Esophagus muscularis mucosa (tissue), 3 donors: ENCODE measurements at regions not wholly inside any gene's neighbourhood (a gene's known extent, or its start where the extent isn't known, plus 50 kb on each side); places are given as distances from the start of the nearest gene placed in this dataset.

ENCODE experiments used
- CTCF ChIP-seq, 3 experiments: fragments of 200-600 bp in 2 of 3; fragments of 450-650 bp in 1 of 3; sonication (generic) in 2 of 3; IDR thresholded peaks; one replicate each; pipeline ENCODE4 v1.5.1; 2017 to 2019; ENCODE audit warnings: antibody characterized with exemption in 3 of 3, mild to moderate bottlenecking in 2 of 3, moderate library complexity in 1 of 3
- POLR2AphosphoS5 ChIP-seq, 2 donors: sonication (generic); formaldehyde crosslinking; IDR thresholded peaks; one replicate each; pipeline ENCODE4 v1.6.1; 2017; ENCODE audit warnings: antibody characterized with exemption in 2 of 2

- TF ChIP-seq CTCF (IDR thresholded peaks at IDR 0.05), result no peak
- no peak for TF ChIP-seq POLR2AphosphoS5 (IDR thresholded peaks at IDR 0.05)
Measured at GRCh38 chr4:106569146-106570031, 200.8 kb upstream of the GIMD1 start.
